ENCODE measurements at regions not wholly inside any gene's neighbourhood (a gene's known extent, or its start where the extent isn't known, plus 50 kb on each side); places are given as distances from the start of the nearest gene placed in this dataset.

DNA sequence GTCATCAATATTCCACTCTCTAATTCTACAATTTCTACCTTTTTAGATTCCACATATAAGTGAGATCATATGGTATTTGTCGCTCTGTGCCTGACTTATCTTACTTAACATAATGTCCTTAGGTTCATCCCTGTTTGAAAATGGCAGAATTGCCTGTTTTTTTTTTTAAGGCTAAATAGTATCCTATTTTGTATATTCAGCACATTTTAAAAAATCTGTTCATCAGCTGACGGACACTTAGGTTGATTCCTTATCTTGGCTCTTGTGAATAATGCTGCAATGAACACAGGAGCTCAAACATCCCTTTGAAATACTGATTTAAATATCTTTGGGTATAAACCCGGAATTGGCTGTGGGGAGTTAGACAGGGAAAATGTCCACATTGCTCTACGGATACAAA is 326.7 kb upstream of the THBS1 start:
- TF ChIP-seq, protein P1, sequence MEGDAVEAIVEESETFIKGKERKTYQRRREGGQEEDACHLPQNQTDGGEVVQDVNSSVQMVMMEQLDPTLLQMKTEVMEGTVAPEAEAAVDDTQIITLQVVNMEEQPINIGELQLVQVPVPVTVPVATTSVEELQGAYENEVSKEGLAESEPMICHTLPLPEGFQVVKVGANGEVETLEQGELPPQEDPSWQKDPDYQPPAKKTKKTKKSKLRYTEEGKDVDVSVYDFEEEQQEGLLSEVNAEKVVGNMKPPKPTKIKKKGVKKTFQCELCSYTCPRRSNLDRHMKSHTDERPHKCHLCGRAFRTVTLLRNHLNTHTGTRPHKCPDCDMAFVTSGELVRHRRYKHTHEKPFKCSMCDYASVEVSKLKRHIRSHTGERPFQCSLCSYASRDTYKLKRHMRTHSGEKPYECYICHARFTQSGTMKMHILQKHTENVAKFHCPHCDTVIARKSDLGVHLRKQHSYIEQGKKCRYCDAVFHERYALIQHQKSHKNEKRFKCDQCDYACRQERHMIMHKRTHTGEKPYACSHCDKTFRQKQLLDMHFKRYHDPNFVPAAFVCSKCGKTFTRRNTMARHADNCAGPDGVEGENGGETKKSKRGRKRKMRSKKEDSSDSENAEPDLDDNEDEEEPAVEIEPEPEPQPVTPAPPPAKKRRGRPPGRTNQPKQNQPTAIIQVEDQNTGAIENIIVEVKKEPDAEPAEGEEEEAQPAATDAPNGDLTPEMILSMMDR (IDR thresholded peaks at IDR 0.05; ENCODE audit: low read length) = no peak
- no peak for TF ChIP-seq EZH2 (IDR thresholded peaks at IDR 0.05; ENCODE audit: borderline replicate concordance, low read length)
